ENCODE measurements at regions not wholly inside any gene's neighbourhood (a gene's known extent, or its start where the extent isn't known, plus 50 kb on each side); places are given as distances from the start of the nearest gene placed in this dataset.

GRCh38 chr12:87231818-87232217 lies 797.4 kb downstream of the C12orf50 start:
- TF ChIP-seq CTCF (IDR thresholded peaks at IDR 0.05; ENCODE audit: insufficient read depth, low read depth, low read length) (no peak), EZH2 (IDR thresholded peaks at IDR 0.05; ENCODE audit: insufficient read depth, low read length) (no peak)

All from astrocyte (in vitro differentiated cells and primary cell).